COLO668 (cell line): ENCODE measurements at regions not wholly inside any gene's neighbourhood (a gene's known extent, or its start where the extent isn't known, plus 50 kb on each side); places are given as distances from the start of the nearest gene placed in this dataset.
A peak's percentile ranks its signal among the peaks of the same experiment; 100 is the strongest.

Experiments used
- DNase-seq: peaks from one replicate; lab custom pipeline; 2025; ENCODE audit not compliant: unreplicated experiment; lab: John Stamatoyannopoulos, UW

- DNase-seq, result no peak
Measured at GRCh38 chr3:22977650-22978289, 225.4 kb upstream of the UBE2E2 start.

DNA sequence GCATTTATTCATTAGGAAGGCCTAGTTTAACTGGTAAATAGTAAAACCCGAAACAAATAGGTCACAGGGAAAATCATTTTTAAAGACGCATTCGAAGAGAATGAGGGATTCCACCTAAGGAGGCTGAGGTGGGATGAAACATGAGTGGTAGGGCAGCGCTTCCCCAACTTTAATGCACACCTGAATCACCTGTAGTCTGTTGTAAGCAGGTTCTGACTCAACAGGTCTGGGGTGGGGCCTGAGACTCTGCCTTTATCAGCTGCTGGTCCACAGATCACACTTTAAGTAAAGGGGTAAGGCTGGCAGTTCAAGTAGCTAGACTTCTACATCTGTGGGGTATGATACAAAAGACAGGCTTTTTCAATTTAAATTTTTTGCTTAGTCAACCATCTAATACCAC, 223.5 kb upstream of the UBE2E2 start:
- DNase-seq, result no peak

DNA sequence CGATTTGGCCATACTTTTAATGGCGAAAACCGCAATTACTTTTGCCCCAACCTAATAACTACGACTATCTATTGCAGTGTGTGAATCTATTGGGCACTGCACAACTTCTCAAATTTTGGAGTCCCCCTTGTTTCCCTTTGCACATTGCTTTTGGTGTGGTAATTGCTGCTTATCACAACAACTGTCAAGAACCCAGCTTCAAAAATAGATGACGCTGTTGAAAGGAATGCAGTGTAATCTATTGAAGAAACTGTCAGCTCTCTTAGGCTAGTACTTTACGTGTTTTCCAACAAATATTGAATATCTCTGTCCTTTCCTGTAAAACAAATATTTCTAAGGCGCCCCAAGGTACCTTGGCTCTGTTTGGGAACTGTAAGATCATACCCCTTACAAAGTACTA, 222.8 kb upstream of the UBE2E2 start:
- no peak for DNase-seq

DNA sequence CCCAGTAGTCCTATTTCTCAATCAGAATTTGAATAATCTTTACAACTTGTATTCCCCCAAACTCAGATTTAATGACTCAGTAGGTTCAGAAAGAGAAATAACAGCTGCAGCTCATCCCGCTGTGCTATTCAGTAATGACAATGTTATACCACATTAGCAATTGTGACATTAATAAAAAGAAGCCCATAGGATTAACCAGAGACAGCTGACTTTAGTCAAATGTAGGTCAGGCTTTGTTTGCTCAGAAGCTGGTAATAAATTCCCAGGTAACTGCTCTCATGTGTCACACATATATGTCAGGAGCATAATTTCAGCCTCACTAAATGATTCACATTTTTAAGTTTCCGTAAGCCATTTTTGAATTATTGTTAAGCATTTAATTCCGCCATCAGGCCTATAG, 222.0 kb upstream of the UBE2E2 start:
- DNase-seq, result no peak

DNA sequence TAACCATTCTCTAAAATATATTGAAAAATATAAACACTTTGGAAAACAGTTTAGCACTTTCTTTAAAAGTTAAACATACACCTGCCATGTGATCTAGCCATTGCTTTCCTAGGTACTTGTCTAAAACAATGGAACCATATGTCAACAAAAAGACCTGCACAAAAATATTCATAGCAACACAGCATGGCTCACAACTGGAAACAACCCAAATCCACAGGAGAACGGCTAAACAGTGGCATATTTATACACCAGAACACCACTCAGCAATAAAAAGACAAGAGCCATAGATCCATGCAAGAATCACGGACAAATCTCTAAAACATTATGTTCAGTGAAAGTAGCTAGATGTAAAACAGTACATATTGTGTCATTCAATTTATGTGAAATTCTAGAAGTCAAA, 221.3 kb upstream of the UBE2E2 start:
- DNase-seq, result no peak

GRCh38 chr3:22982981-22983587, 220.0 kb upstream of the UBE2E2 start:
- no peak for DNase-seq

GRCh38 chr3:22986958-22987357, 216.2 kb upstream of the UBE2E2 start:
- DNase-seq, result no peak

- DNase-seq, result peak; percentile 46
Measured at GRCh38 chr3:22988566-22988965, 214.6 kb upstream of the UBE2E2 start.

- DNase-seq, result no peak
Measured at GRCh38 chr3:22989716-22990115, 213.4 kb upstream of the UBE2E2 start.

DNA sequence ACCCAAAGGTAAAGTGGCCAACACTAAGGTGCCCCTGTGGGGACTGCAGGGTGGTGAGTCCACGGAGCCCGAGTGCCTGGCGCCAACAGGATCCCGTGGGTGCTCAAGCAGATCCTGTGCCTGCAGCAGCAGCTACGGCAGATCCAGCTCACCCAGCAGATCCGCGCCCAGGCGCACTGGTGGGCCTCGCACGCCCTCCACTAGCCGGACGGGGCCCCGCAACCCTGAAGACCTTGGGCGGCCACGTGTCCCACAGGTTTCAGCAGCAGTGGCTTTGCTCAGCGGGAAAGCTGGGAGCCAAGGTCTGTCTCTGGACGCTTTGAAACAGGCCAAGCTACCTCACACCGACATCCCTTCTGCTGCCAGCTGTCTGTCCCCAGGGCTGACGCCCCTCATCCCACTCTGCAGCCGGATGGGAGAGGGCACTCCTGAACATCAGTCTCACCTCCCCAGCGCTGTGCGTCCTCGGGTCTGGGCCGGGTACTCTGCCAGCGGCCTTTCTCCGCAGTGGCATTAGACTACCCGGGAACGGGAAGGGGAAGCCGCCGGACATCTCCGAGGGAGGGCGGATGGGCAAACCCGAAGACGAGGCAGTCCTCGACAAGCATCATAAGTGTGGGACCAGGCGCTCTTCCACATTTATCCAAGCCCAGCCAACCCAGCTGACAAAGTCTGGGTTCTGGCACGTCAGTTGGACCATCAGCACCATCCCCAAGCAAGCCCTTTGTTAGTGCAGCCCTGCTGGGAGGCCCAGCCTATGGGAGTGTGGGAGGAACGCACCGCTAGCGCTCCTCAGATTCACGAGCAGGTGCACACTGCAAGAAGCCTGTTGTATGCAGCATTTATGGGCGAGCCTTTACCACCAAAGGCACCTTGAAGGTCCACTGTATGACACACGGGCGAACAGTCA, 212.6 kb upstream of the UBE2E2 start:
- DNase-seq, result no peak

GRCh38 chr3:22994781-22995180, 208.3 kb upstream of the UBE2E2 start:
- DNase-seq, result no peak

GRCh38 chr3:22996920-22997571, 206.1 kb upstream of the UBE2E2 start:
- DNase-seq, result no peak

- no peak for DNase-seq
Measured at GRCh38 chr3:23000371-23000770, 202.8 kb upstream of the UBE2E2 start.

DNA sequence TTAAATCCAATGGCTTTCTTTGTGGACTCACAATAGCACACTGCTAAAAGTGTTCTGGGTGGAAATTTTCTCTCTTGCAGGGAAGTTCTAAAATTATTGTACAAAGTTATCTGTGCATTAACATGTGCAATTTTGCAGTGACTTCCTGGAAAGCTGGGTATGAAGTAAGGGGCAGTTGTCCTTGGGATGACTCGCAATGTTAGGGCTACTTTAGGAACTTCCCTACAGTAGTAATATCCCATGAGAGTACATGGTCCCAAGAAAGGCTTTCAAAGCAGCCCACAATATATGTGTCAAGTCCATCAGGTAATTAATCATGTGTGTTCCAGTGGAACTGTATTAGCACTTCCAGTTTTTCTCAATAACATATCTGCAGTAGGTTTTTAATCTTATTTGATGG, 201.0 kb upstream of the UBE2E2 start:
- DNase-seq, result no peak

- DNase-seq, result peak; percentile 62
Measured at GRCh38 chr3:23002836-23003732, 200.0 kb upstream of the UBE2E2 start.

DNA sequence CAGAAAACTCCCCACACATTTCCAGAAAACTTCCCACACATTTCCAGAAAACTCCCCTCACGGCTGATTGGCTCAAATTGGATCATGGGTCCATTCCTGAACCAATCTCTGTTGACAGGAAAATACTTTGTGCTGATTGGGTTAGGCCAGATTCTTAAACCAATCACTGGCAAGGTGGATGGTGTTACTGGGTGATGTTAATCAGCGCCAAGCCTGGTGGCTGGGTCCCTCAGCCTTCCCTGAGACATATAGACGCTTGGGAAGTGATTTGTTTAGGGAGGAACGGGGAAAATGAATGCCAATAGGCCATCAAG, 199.4 kb upstream of the UBE2E2 start:
- no peak for DNase-seq

DNA sequence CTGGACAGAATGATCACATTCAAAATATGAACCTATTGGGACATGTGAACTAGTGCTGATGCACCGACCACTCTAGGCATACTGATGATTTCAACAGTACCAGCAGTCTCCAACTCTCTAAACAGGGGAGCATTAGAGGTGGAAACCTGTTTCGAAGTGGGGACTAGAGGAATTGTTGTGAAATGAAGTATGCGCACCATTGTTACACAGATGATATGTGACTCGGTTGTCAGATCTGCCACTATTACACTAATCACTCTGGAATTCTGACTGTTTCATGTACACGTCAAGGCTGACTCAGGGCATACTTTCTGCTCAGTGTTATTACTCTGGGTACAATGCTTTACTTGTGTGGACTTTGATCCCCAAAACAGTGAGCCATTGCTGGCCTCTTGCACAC, 198.2 kb upstream of the UBE2E2 start:
- DNase-seq, result no peak

DNA sequence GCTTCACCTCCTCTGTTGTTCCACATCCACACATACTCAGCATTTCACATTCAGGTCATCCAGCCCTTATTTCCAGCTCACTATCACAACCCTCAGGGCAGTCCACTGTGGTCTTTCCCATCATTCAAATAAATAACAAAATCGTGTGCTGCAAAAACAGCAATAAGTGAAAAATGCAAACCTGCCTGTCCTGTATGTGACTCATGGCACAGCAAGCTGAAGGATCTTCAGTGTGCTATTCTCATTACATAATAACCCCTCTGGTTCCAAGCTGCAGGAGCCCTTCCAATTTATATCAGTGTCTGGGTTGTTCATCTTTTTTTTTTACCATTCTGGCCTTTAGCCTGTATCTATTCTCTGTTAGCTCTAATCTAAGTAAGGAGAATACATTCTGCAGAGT, 185.3 kb upstream of the UBE2E2 start:
- DNase-seq, result no peak

DNA sequence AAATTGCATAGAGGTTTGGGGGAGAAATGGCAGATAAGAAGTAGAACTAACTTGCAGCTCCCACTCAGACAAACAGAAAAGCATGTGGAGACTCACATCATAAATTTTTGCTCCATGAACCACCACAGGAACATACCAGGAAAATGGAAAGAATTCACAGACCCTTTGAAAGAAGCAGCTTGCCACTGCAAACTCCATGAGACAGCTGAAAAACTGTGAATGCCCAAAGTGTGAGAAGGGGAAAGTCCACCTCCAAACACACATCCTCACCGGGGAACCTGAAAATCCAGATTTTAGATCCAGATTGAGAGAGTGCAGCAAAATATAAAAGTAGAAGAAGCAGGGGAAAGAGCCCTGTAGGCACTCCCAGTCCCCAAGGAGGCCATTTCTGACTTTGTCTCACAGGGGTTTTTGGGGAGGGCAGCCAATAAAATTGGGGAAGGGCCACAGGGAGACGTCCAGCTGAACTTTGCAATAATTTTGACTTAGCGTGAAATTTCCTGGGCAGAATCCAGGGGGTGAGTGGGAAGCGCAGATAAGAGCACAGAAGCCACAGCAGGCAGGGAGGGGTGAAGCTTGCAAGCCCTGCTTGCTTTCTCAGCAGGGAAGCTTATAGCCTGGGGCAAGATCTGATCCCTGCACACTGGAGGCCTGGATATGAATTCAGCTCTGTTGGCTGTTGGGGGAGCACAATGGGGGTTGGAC, 183.4 kb upstream of the UBE2E2 start:
- DNase-seq, result peak; percentile 25

- DNase-seq, result no peak
Measured at GRCh38 chr3:23028294-23028693, 174.8 kb upstream of the UBE2E2 start.
